ENCODE measurements at regions not wholly inside any gene's neighbourhood (a gene's known extent, or its start where the extent isn't known, plus 50 kb on each side); places are given as distances from the start of the nearest gene placed in this dataset.
"Not testable (repeated sequence)": the region's sequence is repeated elsewhere in the genome, so short reads cannot be mapped to it uniquely, and the experiment has no call there.

DNA sequence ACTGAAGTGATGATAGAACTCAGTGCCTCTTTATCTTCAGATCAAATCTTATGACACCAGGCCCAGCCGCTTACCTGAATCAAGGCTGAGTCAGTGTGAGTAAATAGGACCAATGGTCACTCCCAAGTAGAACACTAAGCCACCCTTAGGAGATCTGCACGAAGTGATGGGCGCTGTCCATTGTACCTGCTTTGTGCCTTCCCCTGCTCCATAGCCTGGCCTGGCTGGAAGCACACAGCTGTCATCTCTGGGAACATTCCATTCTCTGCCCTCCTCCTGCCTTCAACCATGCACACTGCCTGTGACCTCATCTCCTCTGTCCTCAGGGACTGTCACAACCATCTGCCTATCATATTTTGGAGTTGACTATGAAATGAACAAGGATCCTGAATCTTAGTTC lies 279.5 kb upstream of the ASIC2 start:
- no peak for DNase-seq

DNA sequence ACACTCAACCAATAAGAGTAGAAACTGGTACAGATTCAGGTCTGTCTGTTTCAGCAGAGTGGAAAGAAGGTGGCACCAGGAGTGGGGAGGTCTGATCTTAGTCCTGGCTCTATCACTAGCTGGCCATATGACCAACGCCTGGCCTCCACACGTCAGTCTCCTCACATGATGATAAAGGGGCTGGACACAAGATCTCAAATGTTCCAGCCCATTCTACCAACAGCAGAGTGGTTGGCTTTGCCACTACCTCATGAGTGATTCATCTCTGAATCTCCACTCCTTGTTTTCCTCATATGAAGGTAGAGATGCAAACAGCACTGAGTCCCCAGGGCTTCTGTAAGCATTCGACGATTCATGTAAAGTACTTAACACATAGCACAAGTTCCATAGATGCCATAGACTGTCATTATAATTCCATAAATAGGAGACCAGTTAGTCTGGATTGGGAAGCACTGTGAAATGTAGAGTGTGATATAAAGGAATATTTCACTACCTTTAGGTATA lies 281.9 kb upstream of the ASIC2 start:
- DNase-seq, result no peak

DNA sequence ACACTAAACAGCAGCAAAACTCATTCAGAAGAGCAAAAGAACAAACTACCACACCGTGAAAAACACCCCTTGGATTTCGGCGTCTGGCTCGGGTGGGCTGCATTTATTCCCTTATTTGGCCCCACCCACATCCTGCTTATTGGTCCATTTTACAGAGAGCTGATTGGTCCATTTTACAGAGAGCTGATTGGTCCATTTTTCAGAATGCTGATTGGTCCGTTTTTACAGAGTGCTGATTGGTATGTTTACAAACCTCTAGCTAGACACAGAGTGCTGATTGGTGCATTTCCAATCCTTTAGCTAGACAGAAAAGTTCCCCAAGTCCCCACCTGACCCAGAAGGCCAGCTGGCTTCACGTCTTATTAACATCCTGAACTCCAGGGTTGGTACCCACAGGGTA lies 286.6 kb upstream of the ASIC2 start:
- DNase-seq, result not testable (repeated sequence)

DNA sequence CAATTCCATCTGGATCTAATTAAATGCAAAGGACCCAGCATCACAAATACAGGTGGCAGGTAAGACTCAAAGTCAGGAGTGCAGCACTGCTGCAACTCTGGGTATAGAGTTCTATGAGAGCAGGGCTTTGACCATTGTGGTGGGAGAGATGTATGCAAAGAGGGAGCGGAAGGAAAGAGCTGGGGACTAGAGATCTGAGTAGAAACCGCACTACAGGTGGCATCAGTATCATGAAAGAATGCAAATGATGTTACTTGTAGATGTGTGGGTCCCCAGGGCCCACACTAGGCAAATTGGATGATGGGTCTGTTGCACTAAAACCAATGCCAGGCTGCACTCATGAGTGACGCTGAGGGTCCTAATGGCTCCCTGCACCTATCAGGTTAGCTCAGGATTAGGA lies 287.1 kb upstream of the ASIC2 start:
- DNase-seq, result no peak

DNA sequence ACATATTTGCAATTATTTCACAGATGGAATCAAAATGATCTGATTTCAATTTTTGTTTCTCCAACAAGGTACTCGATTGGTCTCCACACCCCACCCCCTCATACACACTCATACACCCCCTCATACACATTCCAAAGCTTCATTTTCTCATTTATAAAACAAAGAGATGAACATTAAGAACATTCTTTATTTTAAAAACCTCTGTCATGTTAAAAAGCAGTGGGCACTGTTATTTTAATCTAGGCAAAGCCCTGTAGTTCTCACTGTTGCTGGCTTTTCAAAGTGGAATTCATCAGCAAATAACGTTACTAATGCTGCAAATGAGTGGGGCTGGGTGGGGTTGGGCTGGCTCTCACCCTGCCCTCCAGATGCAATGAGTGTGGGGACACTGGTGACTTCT lies 289.6 kb upstream of the ASIC2 start:
- no peak for DNase-seq

DNA sequence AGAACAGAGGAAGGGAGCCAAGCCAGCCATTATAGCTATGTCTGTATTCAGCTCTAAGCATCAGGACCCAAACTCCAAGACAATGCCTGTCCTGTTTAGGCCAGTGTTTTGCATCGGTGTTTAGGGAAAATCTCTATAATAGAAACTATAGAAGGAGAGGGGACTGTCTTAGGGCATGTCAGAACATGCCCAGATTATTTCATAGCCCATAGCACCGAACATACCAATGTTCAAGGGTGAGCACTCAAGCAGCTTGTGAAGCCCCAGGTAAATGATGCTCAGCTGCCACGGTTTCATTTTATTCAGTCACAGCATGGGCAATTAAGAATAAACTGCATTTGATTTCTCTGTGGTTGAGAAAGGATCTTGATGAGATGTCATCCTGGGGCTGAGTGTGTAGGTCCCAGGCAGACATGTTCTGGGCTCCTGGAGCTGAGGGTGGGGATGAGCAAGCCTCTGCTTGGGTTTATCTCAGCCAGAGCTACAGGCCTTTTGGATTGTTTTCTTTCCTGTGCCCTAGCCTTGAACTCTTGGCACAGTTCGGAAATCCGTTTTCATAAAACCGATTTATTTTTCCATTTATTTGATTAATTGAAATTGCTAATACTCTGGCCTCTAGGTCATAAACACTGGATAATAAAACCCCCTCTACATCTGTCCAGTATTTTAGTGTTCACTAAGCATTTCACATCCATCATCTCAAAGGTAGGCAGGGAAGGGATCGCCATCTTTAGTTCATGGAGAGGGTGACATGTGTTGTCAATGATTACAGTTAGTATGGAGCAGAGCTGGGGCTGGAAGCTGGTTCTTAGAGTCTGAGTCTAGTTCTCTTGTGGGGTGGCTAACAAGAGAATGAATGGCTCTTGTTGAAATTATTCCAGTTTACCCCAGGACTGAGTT lies 290.7 kb upstream of the ASIC2 start:
- DNase-seq, result no peak

DNA sequence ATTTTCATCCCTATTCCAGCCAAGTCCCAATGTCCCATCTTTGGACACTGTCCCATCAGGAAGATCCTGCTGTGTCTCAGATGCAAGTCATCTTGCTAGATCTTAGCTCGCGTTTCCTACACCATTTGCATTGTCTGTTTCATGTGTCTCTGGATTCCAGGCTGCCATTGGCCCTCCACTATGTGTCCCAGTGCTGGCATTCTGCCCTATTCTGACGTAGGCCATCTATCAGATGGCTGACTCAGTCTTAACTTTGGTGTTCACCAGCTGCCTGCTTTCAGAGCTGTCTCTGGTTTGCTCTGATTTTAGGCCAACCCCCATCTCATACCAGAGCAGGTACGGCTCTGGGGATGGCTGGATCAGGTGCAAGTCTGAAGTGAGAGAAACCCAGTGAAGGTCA lies 300.9 kb upstream of the ASIC2 start:
- no peak for DNase-seq

DNA sequence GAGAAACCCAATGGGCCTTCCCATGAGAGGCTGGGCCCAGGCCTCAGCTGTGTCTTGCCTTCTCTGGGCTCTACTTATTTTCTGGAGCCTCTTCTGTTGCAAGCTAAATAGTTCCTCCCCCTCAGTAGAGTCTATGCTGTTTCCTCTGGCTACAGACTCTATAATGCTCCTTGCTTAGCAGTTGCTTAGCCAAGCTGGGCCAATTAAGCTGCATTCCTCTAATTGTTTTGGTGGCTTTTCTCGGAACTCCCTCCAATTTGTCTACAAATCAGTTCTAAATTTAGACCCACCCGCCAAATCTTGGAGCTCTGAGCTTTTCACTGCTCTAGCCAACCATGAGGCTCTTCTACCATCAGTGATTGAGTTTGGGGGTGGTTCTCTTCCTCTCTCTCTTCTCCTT lies 302.7 kb upstream of the ASIC2 start:
- no peak for DNase-seq

DNA sequence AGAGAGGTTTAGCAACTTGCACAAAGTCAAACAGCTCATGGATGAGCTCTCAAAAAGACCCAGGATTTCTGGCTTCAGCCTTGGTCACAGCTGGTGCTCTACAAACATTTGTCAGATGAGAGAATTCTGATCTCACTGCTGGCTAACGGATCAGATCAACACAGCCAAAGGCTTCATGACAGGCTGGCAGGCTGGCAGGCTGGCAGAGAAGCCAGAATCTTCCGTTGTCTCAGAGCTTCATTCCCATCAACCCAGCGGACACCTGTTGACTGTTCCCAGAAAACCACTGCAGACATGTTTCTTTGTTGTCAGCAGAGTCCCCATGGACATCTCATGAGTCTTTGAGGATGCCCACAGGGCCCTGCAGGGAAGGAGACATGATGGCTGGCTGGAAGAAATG lies 303.8 kb upstream of the ASIC2 start:
- no peak for DNase-seq

DNA sequence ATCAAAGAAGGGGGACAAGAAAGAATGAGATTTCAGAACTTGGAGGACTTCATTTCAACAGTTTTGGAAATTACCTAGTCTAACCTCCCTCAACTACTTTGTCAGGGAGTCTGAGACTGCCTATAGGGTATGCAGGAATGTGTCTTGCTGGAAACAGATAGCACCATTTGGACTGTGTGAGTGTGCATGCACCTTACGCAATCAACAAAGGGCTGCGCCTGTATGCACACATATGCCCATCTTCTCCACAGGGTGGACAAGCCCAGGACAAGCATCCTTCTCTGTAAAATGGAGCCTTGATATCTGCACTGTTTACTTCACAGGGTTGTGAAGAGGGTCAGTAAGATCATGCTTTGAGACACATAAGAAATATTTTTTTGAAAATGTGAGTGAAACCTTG lies 305.7 kb upstream of the ASIC2 start:
- DNase-seq, result no peak

DNA sequence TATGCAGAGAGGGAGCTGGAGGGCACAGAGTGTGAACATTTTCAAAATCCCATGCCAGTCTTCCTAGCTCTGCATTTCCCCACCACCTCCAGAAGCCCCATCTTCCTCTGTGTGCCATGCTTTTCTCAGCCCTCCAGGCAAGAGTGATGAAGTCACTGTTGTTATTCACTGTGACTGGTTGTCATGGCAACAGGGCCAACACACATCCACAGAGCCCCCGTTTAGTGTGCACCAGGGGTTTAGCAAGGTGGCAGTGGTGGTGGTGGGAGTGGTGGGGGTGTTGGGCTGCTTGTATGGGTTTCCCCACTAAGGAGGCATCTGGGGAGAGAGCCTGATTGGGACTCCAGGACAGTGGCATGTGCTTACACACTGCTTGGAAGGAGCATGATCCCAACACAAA lies 309.9 kb upstream of the ASIC2 start:
- DNase-seq, result no peak

DNA sequence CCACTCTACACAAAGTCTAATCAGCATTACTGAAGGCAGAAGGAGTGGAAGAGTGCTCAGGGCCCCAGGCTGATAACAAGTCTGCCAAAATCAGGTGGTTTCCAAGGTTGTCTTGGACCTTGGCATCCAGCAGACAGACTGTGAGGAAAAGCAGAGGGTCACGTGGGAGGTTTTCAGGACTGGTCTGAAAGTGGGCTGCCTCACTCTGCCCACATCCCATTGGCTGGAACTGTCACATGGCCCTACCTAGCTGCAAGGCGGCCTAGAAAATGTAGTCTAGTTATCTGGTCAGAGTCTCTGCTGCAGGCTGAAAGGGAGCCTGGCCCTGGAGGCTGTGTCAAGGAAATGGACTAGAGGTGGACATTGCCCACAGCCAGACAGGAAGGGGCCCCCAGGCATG lies 310.7 kb upstream of the ASIC2 start:
- no peak for DNase-seq

DNA sequence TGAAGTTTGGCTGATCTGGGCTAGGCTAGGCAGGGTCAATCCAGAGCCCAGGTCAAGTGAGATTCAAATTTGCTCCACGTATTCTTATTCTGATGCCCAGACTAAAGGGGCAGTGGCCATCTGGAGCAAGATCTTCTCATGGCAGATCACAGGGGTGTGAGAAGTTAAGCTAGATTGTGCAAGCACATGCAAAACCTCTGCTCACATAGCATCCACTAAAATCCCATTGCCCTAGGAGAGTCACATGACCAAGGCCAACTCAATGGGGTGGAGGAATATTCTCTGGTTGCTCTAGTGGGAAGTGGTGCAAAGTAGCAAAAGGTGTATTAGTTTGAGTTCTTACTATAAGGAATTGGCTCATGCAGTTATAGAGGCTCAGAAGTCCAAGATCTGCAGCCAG lies 318.4 kb upstream of the ASIC2 start:
- DNase-seq, result no peak

DNA sequence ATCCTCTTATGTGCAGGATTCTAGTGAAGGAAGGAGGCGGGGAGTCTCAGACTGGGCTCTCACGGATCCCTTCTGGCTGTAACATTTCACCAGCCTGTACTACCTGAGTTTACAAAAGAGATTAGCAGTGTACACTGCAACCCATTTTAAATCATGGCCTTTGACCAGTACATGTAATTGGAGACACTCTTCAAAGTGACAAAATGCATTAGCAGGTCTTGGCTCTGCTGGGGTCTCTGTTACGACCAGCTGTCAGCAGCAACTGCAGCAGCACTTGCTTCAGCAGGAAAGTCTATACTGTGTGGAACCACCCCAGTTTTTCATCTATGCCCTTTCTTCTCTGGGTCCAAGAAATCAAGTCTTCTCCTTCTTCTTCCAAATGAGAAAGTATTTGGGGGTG lies 322.8 kb upstream of the ASIC2 start:
- no peak for DNase-seq

DNA sequence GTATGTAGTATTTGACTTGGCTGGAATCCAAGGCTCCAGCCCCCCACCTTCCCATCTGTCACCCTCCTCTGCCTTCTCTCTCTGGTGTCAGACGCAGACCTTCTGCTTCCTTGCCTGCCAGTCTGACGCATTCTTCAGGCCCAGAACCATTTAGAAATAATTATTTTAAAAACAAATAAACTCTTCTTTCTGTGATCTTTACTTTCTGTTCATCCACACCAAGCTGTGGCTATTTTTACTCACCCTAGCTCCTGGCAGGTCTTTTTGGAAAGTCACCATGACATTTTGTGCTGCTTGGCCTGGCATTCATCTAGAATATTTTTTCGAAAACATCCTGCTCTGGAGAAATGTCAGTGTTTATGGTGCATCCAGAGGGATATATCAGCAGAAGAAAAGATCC lies 330.7 kb upstream of the ASIC2 start:
- DNase-seq, result no peak

DNA sequence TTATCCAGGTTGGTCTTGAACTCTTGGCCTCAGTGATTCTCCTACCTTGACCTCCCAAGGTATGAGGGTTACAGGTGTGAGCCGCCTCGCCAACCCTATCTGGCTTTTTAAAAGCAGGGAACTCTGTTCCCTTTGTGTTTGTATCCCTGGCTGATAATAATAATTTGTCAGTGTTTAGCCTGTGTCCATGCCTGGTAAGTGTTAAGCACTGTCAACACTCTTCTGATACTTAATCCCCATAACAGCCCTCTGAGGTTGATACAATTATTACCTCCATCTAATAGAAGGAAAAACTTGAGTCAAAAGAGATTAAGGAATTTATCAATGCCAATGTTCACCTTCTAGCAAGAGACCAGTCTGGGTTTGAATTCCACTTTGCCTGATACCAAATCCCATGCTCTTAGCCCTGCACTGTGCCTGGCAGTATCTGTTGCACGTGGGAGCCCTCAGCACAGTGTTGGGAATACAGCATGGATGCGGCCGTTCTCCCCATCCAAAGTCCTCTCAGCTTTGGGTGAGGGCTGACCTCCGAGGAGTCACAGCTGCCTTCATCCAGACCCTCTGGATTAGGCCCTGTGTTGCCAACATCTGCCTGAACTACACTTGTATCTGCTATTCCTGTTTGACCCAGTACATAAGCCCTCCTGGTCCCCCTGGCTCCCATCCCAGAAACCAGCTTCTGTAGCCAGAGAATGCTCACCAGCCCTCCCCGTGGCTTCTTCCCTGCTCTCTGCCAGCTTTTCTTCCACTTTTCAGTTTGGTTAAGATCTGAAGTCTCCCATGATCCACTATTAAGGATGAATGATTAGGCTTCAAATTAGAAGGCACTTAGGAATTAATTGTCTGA lies 335.6 kb upstream of the ASIC2 start:
- DNase-seq, result no peak

DNA sequence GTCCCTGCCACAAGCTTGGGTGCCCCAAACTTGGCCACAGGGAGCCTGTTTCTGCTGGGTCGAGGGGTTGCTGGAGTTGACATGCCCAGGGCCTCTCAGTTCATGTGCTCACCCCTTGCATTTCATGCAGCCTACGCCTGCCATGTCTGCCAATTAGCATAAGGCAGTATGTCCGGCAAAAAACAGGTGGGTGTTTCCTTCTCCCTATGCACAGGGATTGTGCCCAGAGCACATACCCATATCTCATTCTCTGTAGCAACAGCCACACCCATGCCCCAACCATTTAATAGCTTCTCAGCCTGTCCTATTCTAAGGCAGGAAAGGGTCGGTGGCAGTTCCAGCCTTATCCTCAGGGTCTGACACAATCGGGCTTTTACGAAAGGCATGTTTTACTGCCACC lies 340.4 kb upstream of the ASIC2 start:
- no peak for DNase-seq

DNA sequence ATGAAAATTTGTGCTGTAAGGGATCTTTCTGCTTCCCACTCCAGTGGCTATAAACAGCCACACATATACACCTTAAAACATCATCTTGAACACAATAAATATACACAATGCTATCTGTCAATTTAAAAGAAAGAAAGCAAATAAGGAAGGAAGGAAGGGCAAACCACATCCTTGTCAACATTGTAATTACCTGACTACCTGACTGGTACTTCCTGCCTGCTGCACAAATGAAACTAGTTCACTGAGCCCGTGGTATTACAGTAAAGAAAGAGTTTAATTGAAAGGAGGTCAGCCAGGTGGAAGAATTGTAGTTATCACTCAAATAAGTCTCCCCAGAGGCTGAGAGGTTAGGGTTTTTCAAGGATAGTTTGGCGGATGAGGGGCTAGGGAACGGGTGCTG lies 344.4 kb upstream of the ASIC2 start:
- no peak for DNase-seq

DNA sequence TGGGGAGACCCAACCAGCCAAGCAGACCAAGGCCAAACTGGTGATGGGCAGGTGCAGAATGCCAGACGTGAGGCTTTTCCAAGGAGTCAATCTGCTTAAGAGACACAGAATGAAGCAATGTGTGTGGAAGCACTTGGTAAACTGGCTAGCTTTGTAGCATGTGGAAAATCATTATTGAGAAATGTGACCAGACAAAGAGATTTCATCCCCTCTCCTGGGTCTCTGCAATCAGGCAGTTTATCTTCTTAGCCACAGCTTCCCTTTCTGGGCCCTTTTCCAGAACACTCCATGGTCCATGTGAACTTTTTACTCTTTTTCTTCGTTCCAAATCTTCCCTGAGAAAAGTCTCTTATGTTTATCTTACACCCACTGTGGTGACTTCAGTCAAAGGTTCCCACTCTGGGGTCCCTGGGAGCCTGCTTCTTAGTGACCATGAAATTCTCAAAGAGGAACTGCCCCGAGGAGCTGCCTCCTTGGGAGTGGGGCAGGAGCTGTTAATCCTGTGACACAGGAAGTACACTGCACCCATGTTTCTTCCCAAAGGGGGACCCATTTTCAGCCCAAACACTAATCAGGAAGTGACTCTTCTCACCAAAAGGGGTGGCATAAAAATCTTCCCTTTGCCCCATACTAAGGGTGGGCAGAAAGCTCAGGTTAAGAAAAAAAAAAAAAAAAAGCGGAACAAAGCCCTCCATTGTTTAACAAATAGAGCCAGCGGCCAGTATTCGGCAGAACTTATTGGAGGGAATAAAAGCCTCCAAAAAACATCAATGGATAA lies 346.2 kb upstream of the ASIC2 start:
- peak; percentile 28 to 46 (median 30) for DNase-seq

DNA sequence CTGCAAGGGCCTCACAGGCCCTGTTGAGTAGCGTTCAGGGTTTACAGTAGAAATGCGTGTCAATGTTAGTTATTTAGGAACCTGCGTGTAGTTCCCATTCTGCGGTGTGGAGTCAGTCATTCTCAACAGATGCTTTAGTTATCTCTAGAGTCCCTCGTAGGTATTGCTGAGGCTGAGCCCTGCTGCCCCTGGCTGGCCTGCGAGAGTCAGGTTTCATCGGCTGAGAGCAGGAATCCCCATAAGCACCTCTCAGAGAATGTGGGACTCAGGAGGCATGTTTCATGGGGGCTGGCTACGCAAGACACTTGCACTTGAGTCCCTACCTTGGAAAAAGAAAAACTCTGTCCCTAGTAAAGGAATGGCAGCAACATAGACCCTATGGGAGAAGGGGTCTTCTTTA lies 347.5 kb upstream of the ASIC2 start:
- DNase-seq, result no peak

DNA sequence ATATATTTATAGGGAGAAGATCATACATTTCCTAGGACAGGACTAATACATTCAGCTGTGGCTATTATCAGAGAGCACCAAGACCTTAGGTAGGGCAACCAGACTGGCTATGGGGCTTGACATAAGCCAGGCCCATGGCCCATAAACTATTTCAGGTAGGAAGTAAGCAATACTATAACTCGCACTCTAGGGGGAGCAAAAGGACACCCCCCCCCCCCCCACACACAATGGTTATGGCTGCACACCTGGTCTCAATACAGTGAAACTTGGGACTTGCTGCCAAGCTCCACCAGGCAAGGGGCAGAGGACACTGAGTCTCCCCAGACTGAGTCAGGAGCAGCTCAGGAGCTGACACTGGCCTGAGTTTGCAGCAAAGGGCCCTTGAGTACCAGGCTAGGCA lies 348.9 kb upstream of the ASIC2 start:
- no peak for DNase-seq

DNA sequence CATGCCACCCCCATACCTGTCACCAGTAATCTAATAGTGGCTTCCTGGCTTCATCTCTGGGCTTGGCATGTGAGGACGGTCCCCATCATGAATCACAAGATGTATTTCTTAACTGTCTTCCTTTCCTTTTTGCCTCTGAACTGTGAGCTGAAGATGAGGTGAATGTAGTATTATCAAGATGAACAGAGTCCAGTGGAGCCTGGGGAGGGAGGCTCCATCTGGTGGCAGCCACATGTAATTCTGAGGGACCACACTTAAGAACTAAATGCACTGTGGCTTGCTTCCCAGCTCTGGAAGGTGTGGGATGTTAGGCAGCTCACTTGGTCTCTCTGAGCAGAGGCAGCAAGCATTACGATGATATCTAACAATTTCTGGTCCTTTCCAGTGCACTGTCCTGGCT lies 354.9 kb upstream of the ASIC2 start:
- DNase-seq, result peak in 1 of 3 donors; percentile 17

DNA sequence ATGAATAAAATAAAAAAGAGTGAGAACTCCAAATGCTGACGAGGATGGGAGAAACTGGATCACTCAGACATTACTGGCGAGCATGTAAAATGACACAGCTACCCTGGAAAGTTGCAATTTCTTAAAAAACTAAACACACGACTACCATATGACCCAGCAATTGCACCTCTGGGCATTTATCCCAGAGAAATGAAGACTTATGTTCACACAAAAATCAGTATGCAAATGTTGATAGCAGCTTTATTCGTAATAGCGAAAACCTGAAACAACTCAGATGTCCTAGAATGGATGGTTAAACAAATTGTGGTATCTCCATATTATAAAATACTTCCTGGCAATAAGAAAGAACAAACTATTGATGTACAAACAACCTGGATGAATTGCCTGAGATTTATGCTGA lies 357.2 kb upstream of the ASIC2 start:
- no peak for DNase-seq

Measured in suppressor macrophage treated with lipopolysaccharide for 1 hour (primary cell).